Left ventricle myocardium inferior (tissue), 1 donor: ENCODE measurements at regions not wholly inside any gene's neighbourhood (a gene's known extent, or its start where the extent isn't known, plus 50 kb on each side); places are given as distances from the start of the nearest gene placed in this dataset.

Experiments used
- DNase-seq: peaks from one replicate; pipeline ENCODE4 v3.0.0-alpha.2; 2020
- H3K27ac ChIP-seq: fragments of 200-600 bp; replicated peaks from 2 replicates; pipeline ENCODE4 v1.8.0; 2021
- H3K27me3 ChIP-seq: fragments of 200-600 bp; 2 replicates; pipeline ENCODE4 v1.8.0; 2021; ENCODE audit warnings: low read depth
- H3K36me3 ChIP-seq: fragments of 200-600 bp; 2 replicates; pipeline ENCODE4 v1.8.0; 2021
- H3K4me1 ChIP-seq: fragments of 200-600 bp; 2 replicates; pipeline ENCODE4 v1.8.0; 2021
- H3K4me3 ChIP-seq: fragments of 200-600 bp; 2 replicates; pipeline ENCODE4 v1.8.0; 2021; ENCODE audit warnings: mild to moderate bottlenecking, moderate library complexity
- H3K9me3 ChIP-seq: fragments of 200-600 bp; replicated peaks from 2 replicates; pipeline ENCODE4 v1.8.0; 2021
- CTCF ChIP-seq: fragments of 200-600 bp; IDR thresholded peaks from 2 replicates; pipeline ENCODE4 v1.8.0; 2021; ENCODE audit warnings: antibody characterized with exemption, mild to moderate bottlenecking, borderline replicate concordance
- intact Hi-C: fragments of 100-400 bp; cut with micrococcal nuclease; formaldehyde crosslinking; loops from one replicate; pipeline ENCODE4 v1.11.0; 2022
- donor health status: DM: no; HTN: yes; CAD: no; lungs with severe emphysema.

GRCh38 chr2:235141411-235142128 lies 189.8 kb downstream of the SH3BP4 start:
- Histone ChIP-seq H3K36me3 (no peaks in the 10 kb centered on the region), H3K4me3 (no peak overlapping the region), H3K27me3 (peaks cover 33% of the 10 kb centered on the region), H3K27ac (no peak overlapping the region), H3K9me3 (no peaks in the 10 kb centered on the region), H3K4me1 (no peaks in the 10 kb centered on the region)
- DNase-seq, result no peak
- no peak for TF ChIP-seq CTCF
- intact Hi-C loops, result no loop called here

DNA sequence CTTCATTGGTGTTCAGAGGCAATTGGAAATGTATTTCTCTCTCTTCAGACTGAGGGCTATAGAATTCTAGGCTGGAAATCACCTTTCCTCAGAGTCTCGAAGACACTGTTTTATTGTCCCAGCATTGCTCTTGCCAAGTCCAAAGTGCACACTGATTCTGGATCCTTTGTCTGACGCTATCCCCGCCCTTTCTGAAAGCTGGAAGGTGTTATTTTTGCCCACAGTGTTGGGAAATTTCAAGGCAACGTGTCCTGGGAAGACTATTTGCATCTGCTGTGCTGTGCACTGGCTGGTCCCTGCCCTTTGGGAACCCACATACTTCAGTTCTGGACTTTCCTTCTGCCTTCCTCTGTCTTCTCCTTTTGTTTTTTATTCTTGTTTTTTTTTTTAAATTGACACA lies 190.8 kb downstream of the SH3BP4 start:
- Histone ChIP-seq H3K4me1 (no peaks in the 10 kb centered on the region), H3K4me3 (no peak overlapping the region), H3K36me3 (no peaks in the 10 kb centered on the region), H3K9me3 (no peaks in the 10 kb centered on the region), H3K27ac (no peak overlapping the region), H3K27me3 (peaks cover 42% of the 10 kb centered on the region)
- intact Hi-C loops, result no loop called here
- no peak for DNase-seq
- TF ChIP-seq CTCF, result no peak

- no peak overlapping the region for H3K4me3 ChIP-seq
- no peaks in the 10 kb centered on the region for H3K36me3 ChIP-seq
- H3K9me3 ChIP-seq, result no peaks in the 10 kb centered on the region
- intact Hi-C loops, result no loop called here
- no peak overlapping the region for H3K27ac ChIP-seq
- H3K27me3 ChIP-seq, result peaks cover 53% of the 10 kb centered on the region
- no peak for TF ChIP-seq CTCF
- no peaks in the 10 kb centered on the region for H3K4me1 ChIP-seq
- DNase-seq, result no peak
These were observed 192.0 kb downstream of the SH3BP4 start for GRCh38 chr2:235143789-235144188.

- no peak for TF ChIP-seq CTCF
- no peak overlapping the region for H3K4me3 ChIP-seq
- no peaks in the 10 kb centered on the region for H3K36me3 ChIP-seq
- H3K9me3 ChIP-seq, result no peaks in the 10 kb centered on the region
- no peak overlapping the region for H3K27ac ChIP-seq
- DNase-seq, result no peak
- H3K27me3 ChIP-seq, result peaks cover 58% of the 10 kb centered on the region
- intact Hi-C loops, result no loop called here
- H3K4me1 ChIP-seq, result no peaks in the 10 kb centered on the region
These were observed 192.5 kb downstream of the SH3BP4 start for GRCh38 chr2:235144291-235144690.

DNA sequence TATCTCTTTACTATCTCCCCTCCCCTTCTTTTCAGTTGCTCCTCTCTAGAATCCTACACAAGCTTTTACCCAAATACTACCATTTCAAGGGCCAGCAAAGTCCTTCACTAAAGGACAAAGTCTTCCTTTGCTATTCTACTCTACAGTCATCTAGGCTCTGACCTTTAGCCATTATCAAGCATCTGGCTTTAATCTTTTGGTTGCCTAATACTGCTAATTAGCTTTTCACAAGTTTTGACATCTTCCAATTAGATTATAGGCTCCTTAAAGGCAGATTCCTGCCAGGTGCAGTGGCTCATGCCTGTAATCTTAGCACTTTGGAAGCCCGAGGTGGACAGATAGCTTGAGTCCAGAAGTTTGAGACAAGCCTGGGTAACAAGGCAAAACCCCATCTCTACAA lies 194.4 kb downstream of the SH3BP4 start:
- H3K9me3 ChIP-seq, result no peaks in the 10 kb centered on the region
- no peaks in the 10 kb centered on the region for H3K36me3 ChIP-seq
- H3K4me3 ChIP-seq, result no peak overlapping the region
- no peak for TF ChIP-seq CTCF
- no peaks in the 10 kb centered on the region for H3K4me1 ChIP-seq
- H3K27me3 ChIP-seq, result peaks cover 77% of the 10 kb centered on the region
- no peak for DNase-seq
- H3K27ac ChIP-seq, result no peak overlapping the region
- intact Hi-C loops, result no loop called here
